HCT116 (cell line): ENCODE measurements at regions not wholly inside any gene's neighbourhood (a gene's known extent, or its start where the extent isn't known, plus 50 kb on each side); places are given as distances from the start of the nearest gene placed in this dataset.
"Not testable (repeated sequence)": the region's sequence is repeated elsewhere in the genome, so short reads cannot be mapped to it uniquely, and the experiment has no call there.

Source experiments
- ATAC-seq: fragments of 200-7000 bp; cut with Tn5 transposase; 2 replicates; pipeline ENCODE4 v1.9.1; 2020; ENCODE audit warnings: mild to moderate bottlenecking, moderate library complexity
- BruUV-seq: library from RNA; stranded (reverse); fragments of 400-500 nt; replicated peaks from 2 replicates; lab custom pipeline; 2021; lab: Mats Ljungman, UMichigan
- CTCF ChIA-PET: fragments of 300-600 bp; sonication (Branson Sonifier 250); formaldehyde crosslinking; loops from one replicate; lab custom pipeline; 2021; ENCODE audit warnings: antibody characterized with exemption; lab: Charles Lee
- POLR2A ChIA-PET: fragments of 300-600, 350-600 bp; sonication (Branson Sonifier 250); formaldehyde crosslinking; loops from one replicate; lab custom pipeline; 2021; ENCODE audit warnings: antibody characterized with exemption; lab: Charles Lee
- RAD21 ChIA-PET, 2 experiments: fragments of 300-600 bp; sonication (Branson Sonifier 250); formaldehyde crosslinking; loops; one replicate each; lab custom pipeline; 2023; ENCODE audit warnings: low total read pairs in 2 of 2; ENCODE audit not compliant: uncharacterized antibody in 2 of 2, unreplicated experiment in 2 of 2, low non-redundant PET in 1 of 2; lab: Charles Lee
- DNase-seq: peaks from one replicate; pipeline ENCODE4 v3.0.0-alpha.2; 2010; ENCODE audit warnings: low read depth, low spot score
- H2AFZ ChIP-seq: fragments of 200-600 bp; shearing (Covaris generic), sonication (generic); 2 replicates; pipeline ENCODE4 v1.6.1; 2017; ENCODE audit warnings: low read depth, mixed run types, mixed read lengths, antibody characterized with exemption, low read length; ENCODE audit not compliant: poor library complexity, severe bottlenecking
- H3K27ac ChIP-seq: 2 replicates; pipeline ENCODE4 v1.5.1; 2012; ENCODE audit warnings: low read depth, low read length
- H3K27me3 ChIP-seq: fragments of 200-600 bp; sonication (generic); 2 replicates; pipeline ENCODE4 v1.6.1; 2016; ENCODE audit warnings: mixed run types, low read length, mixed read lengths; ENCODE audit not compliant: insufficient read depth
- H3K36me3 ChIP-seq, 2 experiments: fragments of 200-500 bp in 1 of 2; fragments of 200-600 bp in 1 of 2; sonication (Bioruptor generic) in 1 of 2; sonication (generic) in 1 of 2; 2 replicates each; pipeline versions ENCODE4 v1.5.1 to v1.6.1; 2014 to 2016; ENCODE audit warnings: low read length in 2 of 2, inconsistent platforms in 1 of 2, mixed read lengths in 1 of 2, mixed run types in 1 of 2; ENCODE audit not compliant: insufficient read depth in 2 of 2, control insufficient read depth in 1 of 2
- H3K4me1 ChIP-seq, 2 experiments: fragments of 200-600 bp in 1 of 2; sonication (generic) in 1 of 2; 2 replicates each; pipeline versions ENCODE4 v1.5.1 to v1.6.1; 2012 to 2017; ENCODE audit warnings: low read length in 2 of 2, inconsistent platforms in 1 of 2, mild to moderate bottlenecking in 1 of 2, mixed read lengths in 1 of 2, mixed run types in 1 of 2, moderate library complexity in 1 of 2; ENCODE audit not compliant: insufficient read depth in 2 of 2, control insufficient read depth in 1 of 2
- H3K4me2 ChIP-seq: fragments of 200-600 bp; sonication (generic); 2 replicates; pipeline ENCODE4 v1.6.1; 2017; ENCODE audit warnings: mixed run types, low read length, mixed read lengths
- H3K4me3 ChIP-seq, 2 experiments: fragments of 200-600 bp in 1 of 2; sonication (generic) in 1 of 2; replicated peaks in 1 of 2; 2 replicates each; pipeline ENCODE4 v1.5.1; 2011 to 2016; ENCODE audit warnings: low read length in 2 of 2, control low read depth in 1 of 2, low read depth in 1 of 2, mild to moderate bottlenecking in 1 of 2, mixed read lengths in 1 of 2, mixed run types in 1 of 2
- H3K79me2 ChIP-seq: fragments of 200-600 bp; sonication (generic); 2 replicates; pipeline ENCODE4 v1.6.1; 2017; ENCODE audit warnings: mild to moderate bottlenecking, mixed run types, low read length, moderate library complexity, mixed read lengths; ENCODE audit not compliant: insufficient read depth
- H3K9ac ChIP-seq: fragments of 200-600 bp; sonication (generic); 2 replicates; pipeline ENCODE4 v1.6.1; 2016; ENCODE audit warnings: low read length, mixed read lengths
- H3K9me2 ChIP-seq: fragments of 200-600 bp; sonication (generic), shearing (Covaris generic); 2 replicates; pipeline ENCODE4 v1.6.1; 2017; ENCODE audit warnings: mixed run types, mild to moderate bottlenecking, moderate library complexity; ENCODE audit not compliant: insufficient read depth
- H3K9me3 ChIP-seq, 2 experiments: fragments of 200-500 bp in 1 of 2; fragments of 200-600 bp in 1 of 2; sonication (Bioruptor generic) in 1 of 2; sonication (generic) in 1 of 2; 2 replicates each; pipeline ENCODE4 v1.6.1; 2014 to 2017; ENCODE audit warnings: low read length in 2 of 2, mixed read lengths in 2 of 2, inconsistent platforms in 1 of 2, low read depth in 1 of 2, mild to moderate bottlenecking in 1 of 2, mixed run types in 1 of 2, moderate library complexity in 1 of 2; ENCODE audit not compliant: control insufficient read depth in 1 of 2, insufficient read depth in 1 of 2
- H4K20me1 ChIP-seq: fragments of 200-600 bp; sonication (generic), shearing (Covaris generic); 2 replicates; pipeline ENCODE4 v1.6.1; 2017; ENCODE audit warnings: mixed run types, mild to moderate bottlenecking, moderate library complexity; ENCODE audit not compliant: insufficient read depth
- CBX3 ChIP-seq: IDR thresholded peaks from 2 replicates; pipeline ENCODE4 v1.6.1; 2012; ENCODE audit warnings: low read depth
- CTCF ChIP-seq, 3 experiments: fragments of 200-600 bp in 1 of 3; sonication (generic) in 1 of 3; IDR thresholded peaks in 2 of 3; conservative IDR thresholded peaks in 1 of 3; 2 replicates each; pipeline ENCODE4 v1.5.1; 2012 to 2017; ENCODE audit warnings: low read depth in 2 of 3, low read length in 2 of 3, antibody characterized with exemption in 1 of 3, borderline replicate concordance in 1 of 3, control low read depth in 1 of 3, mild to moderate bottlenecking in 1 of 3, mixed read lengths in 1 of 3, mixed run types in 1 of 3, moderate library complexity in 1 of 3; ENCODE audit not compliant: insufficient read depth in 1 of 3
- EGR1 ChIP-seq: IDR thresholded peaks from 2 replicates; pipeline ENCODE4 v1.6.1; 2012; ENCODE audit warnings: low read depth
- EZH2phosphoT487 ChIP-seq: fragments of 200-600 bp; IDR thresholded peaks from 2 replicates; pipeline ENCODE4 v1.6.1; 2018; ENCODE audit warnings: antibody characterized with exemption, borderline replicate concordance
- FOSL1 ChIP-seq: IDR thresholded peaks from 2 replicates; pipeline ENCODE4 v1.6.1; 2012; ENCODE audit warnings: low read depth
- TCF7L2 ChIP-seq: IDR thresholded peaks from 2 replicates; pipeline ENCODE4 v1.7.0; 2011; ENCODE audit warnings: borderline replicate concordance, inconsistent platforms; ENCODE audit not compliant: insufficient read depth, insufficient read length; ENCODE audit errors: extremely low read depth
- ZFX ChIP-seq: fragments of 450-650 bp; IDR thresholded peaks from 2 replicates; pipeline ENCODE4 v1.6.1; 2017
- ZNF274 ChIP-seq: fragments of 200-500 bp; sonication (Bioruptor generic); IDR thresholded peaks from 2 replicates; pipeline ENCODE4 v1.6.1; 2014; ENCODE audit warnings: mild to moderate bottlenecking, low read depth, low read length, inconsistent platforms
- intact Hi-C: fragments of 100-400 bp; cut with micrococcal nuclease; formaldehyde crosslinking; loops from 2 replicates; pipeline ENCODE4 v1.10.0; 2022
- TF ChIP-seq, protein P1 (sequence below): IDR thresholded peaks from 2 replicates; pipeline ENCODE4 v1.6.1; 2012

GRCh38 chr5:44969825-44970224 lies 161.1 kb downstream of the MRPS30 start (continued):
- TF ChIP-seq CTCF (IDR thresholded peaks at IDR 0.05 in 2 of 3, conservative IDR thresholded peaks at IDR 0.05 in 1 of 3; ENCODE audit: borderline replicate concordance in 1 of 3, insufficient read depth in 1 of 3, low read depth in 2 of 3, low read length in 2 of 3) (no peak), ZNF274 (no peak), CBX3 (no peak), ZFX (no peak), EGR1 (no peak), EZH2phosphoT487 (no peak), FOSL1 (no peak), TCF7L2 (no peak)
- TF ChIP-seq, protein P1, sequence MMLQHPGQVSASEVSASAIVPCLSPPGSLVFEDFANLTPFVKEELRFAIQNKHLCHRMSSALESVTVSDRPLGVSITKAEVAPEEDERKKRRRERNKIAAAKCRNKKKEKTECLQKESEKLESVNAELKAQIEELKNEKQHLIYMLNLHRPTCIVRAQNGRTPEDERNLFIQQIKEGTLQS = no peak

- H3K9ac ChIP-seq, intact Hi-C loops, H3K27me3 ChIP-seq, H3K36me3 ChIP-seq, H4K20me1 ChIP-seq, H3K79me2 ChIP-seq, BruUV-seq, ATAC-seq, CTCF ChIA-PET, H3K27ac ChIP-seq, DNase-seq, H3K9me3 ChIP-seq, H3K4me1 ChIP-seq, H3K4me2 ChIP-seq, H3K4me3 ChIP-seq, H2AFZ ChIP-seq, POLR2A ChIA-PET, RAD21 ChIA-PET, H3K9me2 ChIP-seq: not testable (repeated sequence)
Measured at GRCh38 chr5:44970963-44971362, 162.2 kb downstream of the MRPS30 start.
